Endodermal cell (in vitro differentiated cells): ENCODE measurements at regions not wholly inside any gene's neighbourhood (a gene's known extent, or its start where the extent isn't known, plus 50 kb on each side); places are given as distances from the start of the nearest gene placed in this dataset.
"Not testable (repeated sequence)": the region's sequence is repeated elsewhere in the genome, so short reads cannot be mapped to it uniquely, and the experiment has no call there.

Source experiments
- DNase-seq: peaks from one replicate; pipeline ENCODE4 v3.0.0-alpha.2; 2017
- H3K27ac ChIP-seq: 2 replicates; pipeline ENCODE4 v1.5.1; 2013; ENCODE audit warnings: mild to moderate bottlenecking, low read depth, low read length, moderate library complexity
- H3K27me3 ChIP-seq: 2 replicates; pipeline ENCODE4 v1.6.1; 2013; ENCODE audit warnings: mild to moderate bottlenecking, low read length, moderate library complexity; ENCODE audit not compliant: insufficient read depth, control insufficient read depth, poor library complexity, severe bottlenecking
- H3K36me3 ChIP-seq: 2 replicates; pipeline ENCODE4 v1.7.0; 2013; ENCODE audit warnings: mild to moderate bottlenecking, low read length, moderate library complexity; ENCODE audit not compliant: control insufficient read depth, insufficient read depth
- H3K4me1 ChIP-seq: one replicate; pipeline ENCODE4 v1.7.0; 2013; ENCODE audit warnings: low read length; ENCODE audit not compliant: control insufficient read depth, insufficient read depth
- H3K4me3 ChIP-seq: 2 replicates; pipeline ENCODE4 v1.5.1; 2013; ENCODE audit warnings: mild to moderate bottlenecking, low read length, moderate library complexity
- H3K9ac ChIP-seq: 2 replicates; pipeline ENCODE4 v1.6.1; 2013; ENCODE audit warnings: mild to moderate bottlenecking, low read length, moderate library complexity; ENCODE audit not compliant: poor library complexity, severe bottlenecking; ENCODE audit errors: extremely low read depth
- H3K9me3 ChIP-seq: 2 replicates; pipeline ENCODE4 v1.6.1; 2013; ENCODE audit warnings: mild to moderate bottlenecking, low read length, moderate library complexity; ENCODE audit not compliant: control insufficient read depth
- H3K27ac Mint-ChIP-seq: 2 replicates; pipeline ENCODE4 v1.8.0; 2020; ENCODE audit warnings: mixed read lengths
- H3K27me3 Mint-ChIP-seq: 2 replicates; pipeline ENCODE4 v1.8.0; 2021; ENCODE audit warnings: mild to moderate bottlenecking, mixed read lengths; ENCODE audit not compliant: insufficient read depth
- H3K36me3 Mint-ChIP-seq: 2 replicates; pipeline ENCODE4 v1.8.0; 2020; ENCODE audit warnings: low read depth, mixed read lengths
- H3K4me1 Mint-ChIP-seq: 2 replicates; pipeline ENCODE4 v1.8.0; 2020; ENCODE audit warnings: mixed read lengths
- H3K4me3 Mint-ChIP-seq: 2 replicates; pipeline ENCODE4 v1.8.0; 2020; ENCODE audit warnings: mild to moderate bottlenecking, moderate library complexity, mixed read lengths
- H3K9me3 Mint-ChIP-seq: 2 replicates; pipeline ENCODE4 v1.8.0; 2020; ENCODE audit warnings: mild to moderate bottlenecking, mixed read lengths
- WGBS, 2 experiments: methylation state at CpG; one replicate each; pipeline versions ENCODE4 v1.1.5 to v1.1.7; 2013; ENCODE audit warnings: missing lambda C conversion rate in 2 of 2, mixed read lengths in 1 of 2; ENCODE audit not compliant: insufficient coverage in 1 of 2, insufficient read length in 1 of 2; 5-methylcytosine and 5-hydroxymethylcytosine counted together
- TF ChIP-seq, protein P1 (sequence below): fragments of 200-600 bp; sonication (generic); conservative IDR thresholded peaks from 2 replicates; pipeline ENCODE4 v1.5.0; 2021; ENCODE audit warnings: antibody characterized with exemption, mild to moderate bottlenecking

DNA sequence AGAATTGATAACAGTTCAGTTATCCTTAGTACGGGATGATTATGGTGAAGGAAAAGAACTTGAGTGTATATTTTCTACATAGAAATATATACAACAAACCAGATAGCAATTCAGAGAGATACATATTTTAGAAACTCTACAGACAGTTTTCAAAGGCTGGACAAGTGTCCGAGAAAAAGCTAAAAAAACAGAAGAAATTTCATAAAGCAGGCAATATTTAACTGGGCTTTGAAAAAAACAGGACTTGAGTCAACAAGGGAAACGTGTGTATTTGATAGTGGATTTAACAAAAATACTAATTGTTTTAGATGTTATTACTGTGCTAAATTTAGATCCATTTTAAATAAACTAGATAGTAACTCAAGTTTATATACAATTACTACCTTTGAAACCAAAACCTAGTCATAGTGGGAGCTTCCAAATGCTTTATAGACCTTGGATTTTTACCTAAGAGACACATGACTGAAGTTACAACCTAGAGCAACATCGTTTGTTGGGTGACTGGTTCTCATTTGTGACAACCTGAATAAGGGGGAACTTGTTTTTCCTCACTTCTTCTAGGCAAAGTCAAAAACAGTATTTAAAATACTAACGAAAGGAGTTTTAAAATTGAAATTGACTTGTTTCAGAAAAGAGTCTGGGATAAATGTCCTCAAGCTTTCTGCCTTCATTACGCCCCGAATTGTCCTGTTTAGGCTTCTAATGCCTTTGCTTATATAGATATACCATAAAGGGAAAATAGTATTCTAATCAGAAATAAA is 116.7 kb upstream of the PRSS16 start:
- Mint-ChIP-seq H3K9me3 (no peaks in the 10 kb centered on the region), H3K36me3 (no peaks in the 10 kb centered on the region), H3K4me3 (no peak overlapping the region), H3K27ac (no peak overlapping the region), H3K4me1 (peaks cover 14% of the 10 kb centered on the region), H3K27me3 (no peaks in the 10 kb centered on the region)
- H3K36me3 ChIP-seq, result no peaks in the 10 kb centered on the region
- no peak for DNase-seq
- H3K9me3 ChIP-seq, result no peaks in the 10 kb centered on the region
- peak overlapping the region; percentile 93 for H3K27ac ChIP-seq
- TF ChIP-seq, protein P1, sequence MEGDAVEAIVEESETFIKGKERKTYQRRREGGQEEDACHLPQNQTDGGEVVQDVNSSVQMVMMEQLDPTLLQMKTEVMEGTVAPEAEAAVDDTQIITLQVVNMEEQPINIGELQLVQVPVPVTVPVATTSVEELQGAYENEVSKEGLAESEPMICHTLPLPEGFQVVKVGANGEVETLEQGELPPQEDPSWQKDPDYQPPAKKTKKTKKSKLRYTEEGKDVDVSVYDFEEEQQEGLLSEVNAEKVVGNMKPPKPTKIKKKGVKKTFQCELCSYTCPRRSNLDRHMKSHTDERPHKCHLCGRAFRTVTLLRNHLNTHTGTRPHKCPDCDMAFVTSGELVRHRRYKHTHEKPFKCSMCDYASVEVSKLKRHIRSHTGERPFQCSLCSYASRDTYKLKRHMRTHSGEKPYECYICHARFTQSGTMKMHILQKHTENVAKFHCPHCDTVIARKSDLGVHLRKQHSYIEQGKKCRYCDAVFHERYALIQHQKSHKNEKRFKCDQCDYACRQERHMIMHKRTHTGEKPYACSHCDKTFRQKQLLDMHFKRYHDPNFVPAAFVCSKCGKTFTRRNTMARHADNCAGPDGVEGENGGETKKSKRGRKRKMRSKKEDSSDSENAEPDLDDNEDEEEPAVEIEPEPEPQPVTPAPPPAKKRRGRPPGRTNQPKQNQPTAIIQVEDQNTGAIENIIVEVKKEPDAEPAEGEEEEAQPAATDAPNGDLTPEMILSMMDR, result no peak
- H3K9ac ChIP-seq, result peak overlapping the region; percentile 89
- no peaks in the 10 kb centered on the region for H3K27me3 ChIP-seq
- H3K4me1 ChIP-seq, result peaks cover 3% of the 10 kb centered on the region
- WGBS, 2 experiments, result 42 to 71% methylated on average over 2 to 6 of the region's 7 CpGs
- peak overlapping the region; percentile 94 for H3K4me3 ChIP-seq

DNA sequence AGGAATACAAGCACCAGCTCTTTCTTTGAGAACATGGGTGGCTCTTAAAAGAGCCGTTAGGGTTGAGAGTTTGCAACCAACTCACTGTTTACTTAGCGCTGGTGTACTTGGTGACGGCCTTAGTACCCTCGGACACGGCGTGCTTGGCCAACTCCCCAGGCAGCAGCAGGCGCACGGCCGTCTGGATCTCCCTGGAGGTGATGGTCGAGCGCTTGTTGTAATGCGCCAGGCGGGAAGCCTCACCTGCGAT is 115.3 kb upstream of the PRSS16 start:
- H3K9me3 Mint-ChIP-seq, H3K27ac Mint-ChIP-seq, H3K27me3 ChIP-seq, H3K4me1 ChIP-seq, H3K27me3 Mint-ChIP-seq, H3K4me3 Mint-ChIP-seq, DNase-seq, H3K9me3 ChIP-seq, H3K36me3 ChIP-seq, H3K36me3 Mint-ChIP-seq: not testable (repeated sequence)
- H3K4me1 Mint-ChIP-seq, result peaks cover 21% of the 10 kb centered on the region
- Histone ChIP-seq H3K4me3 (peak overlapping the region; percentile 94), H3K27ac (peak overlapping the region; percentile 93), H3K9ac (peak overlapping the region; percentile 89)
- 0 to 1% methylated on average over 7 to 14 of the region's 14 CpGs for WGBS, 2 experiments

DNA sequence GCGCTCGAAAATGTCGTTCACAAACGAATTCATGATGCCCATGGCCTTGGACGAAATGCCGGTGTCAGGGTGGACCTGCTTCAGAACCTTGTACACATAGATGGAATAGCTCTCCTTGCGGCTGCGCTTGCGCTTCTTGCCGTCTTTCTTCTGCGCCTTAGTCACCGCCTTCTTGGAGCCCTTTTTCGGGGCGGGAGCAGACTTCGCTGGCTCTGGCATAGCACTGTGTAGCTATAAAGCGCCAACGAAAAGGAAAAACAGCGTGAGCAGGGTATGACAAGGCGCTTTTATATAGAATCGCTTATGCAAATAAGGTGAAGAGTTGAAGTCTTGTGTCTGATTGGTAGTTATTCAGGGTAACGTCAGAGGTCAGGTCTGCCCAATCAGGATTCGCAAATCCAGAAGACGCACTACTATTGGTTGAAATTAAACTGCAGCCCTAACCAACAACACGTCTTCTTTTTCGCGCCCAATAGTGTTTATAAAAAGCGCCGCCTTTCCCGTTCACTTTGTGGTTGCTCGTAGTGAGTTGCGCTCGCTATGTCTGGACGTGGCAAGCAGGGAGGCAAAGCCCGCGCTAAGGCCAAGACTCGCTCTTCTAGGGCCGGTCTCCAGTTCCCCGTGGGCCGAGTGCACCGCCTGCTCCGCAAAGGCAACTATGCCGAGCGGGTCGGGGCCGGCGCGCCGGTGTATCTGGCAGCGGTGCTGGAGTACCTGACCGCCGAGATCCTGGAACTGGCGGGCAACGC is 114.8 kb upstream of the PRSS16 start:
- no peak overlapping the region for H3K27ac Mint-ChIP-seq
- H3K4me3 Mint-ChIP-seq, result no peak overlapping the region
- peak overlapping the region; percentile 95 for H3K9ac ChIP-seq
- no peaks in the 10 kb centered on the region for H3K27me3 ChIP-seq
- peak; percentile 98 for DNase-seq
- TF ChIP-seq, protein P1, result no peak
- no peaks in the 10 kb centered on the region for H3K36me3 ChIP-seq
- H3K36me3 Mint-ChIP-seq, result no peaks in the 10 kb centered on the region
- H3K9me3 ChIP-seq, result no peaks in the 10 kb centered on the region
- WGBS, 2 experiments, result 0% methylated on average over 30 to 53 of the region's 53 CpGs
- peaks cover 13% of the 10 kb centered on the region for H3K4me1 ChIP-seq
- H3K27ac ChIP-seq, result peak overlapping the region; percentile 93
- peaks cover 24% of the 10 kb centered on the region for H3K4me1 Mint-ChIP-seq
- H3K27me3 Mint-ChIP-seq, result no peaks in the 10 kb centered on the region
- H3K9me3 Mint-ChIP-seq, result no peaks in the 10 kb centered on the region
- peak overlapping the region; percentile 94 for H3K4me3 ChIP-seq
